Myocyte (in vitro differentiated cells): ENCODE measurements at regions not wholly inside any gene's neighbourhood (a gene's known extent, or its start where the extent isn't known, plus 50 kb on each side); places are given as distances from the start of the nearest gene placed in this dataset.

Experiments
- DNase-seq: peaks from one replicate; pipeline ENCODE4 v3.0.0-alpha.2; 2012; ENCODE audit warnings: low read depth

DNA sequence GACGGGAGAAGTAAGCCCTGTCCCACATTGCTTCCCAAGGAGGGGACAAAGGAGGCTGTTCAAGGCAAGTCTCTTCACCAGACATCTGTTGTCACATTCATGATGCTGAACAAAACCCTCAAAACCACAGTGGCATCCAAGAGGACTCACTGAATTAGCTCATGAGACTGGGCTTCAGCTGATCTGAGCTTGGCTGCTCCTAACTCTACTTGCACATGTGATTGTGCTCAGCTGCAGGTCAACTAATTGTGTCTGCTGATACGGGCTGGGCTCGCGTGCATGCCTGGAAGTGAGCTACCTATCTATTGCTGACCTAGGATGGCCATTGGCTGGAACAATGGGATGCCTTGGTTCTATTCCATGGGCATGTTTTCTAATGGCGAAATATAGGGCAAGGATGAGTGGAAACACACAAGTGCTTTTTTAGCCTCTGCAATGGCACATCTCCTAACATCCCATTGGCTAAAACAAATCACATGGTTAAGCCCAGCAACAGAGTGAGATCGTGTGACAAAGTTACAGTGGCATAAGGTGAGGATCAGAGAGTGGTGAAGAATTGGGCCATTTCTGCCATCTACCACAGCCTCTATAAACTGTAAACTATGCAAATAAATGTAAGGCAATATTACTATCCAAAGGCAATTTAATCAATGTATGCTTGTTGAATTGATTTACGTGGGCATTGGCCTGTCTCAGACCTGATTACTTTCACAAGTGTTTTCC lies 52.9 kb upstream of the CAPN13 start:
- peak; percentile 48 for DNase-seq
